WERI-Rb-1 (cell line): ENCODE measurements at regions not wholly inside any gene's neighbourhood (a gene's known extent, or its start where the extent isn't known, plus 50 kb on each side); places are given as distances from the start of the nearest gene placed in this dataset.

Experiments used
- DNase-seq: peaks from one replicate; pipeline ENCODE4 v3.0.0-alpha.2; 2020
- H3K27ac ChIP-seq: fragments of 250-450 bp; sonication (Bioruptor Pico); 2 replicates; pipeline ENCODE4 v1.5.1; 2020; ENCODE audit warnings: mild to moderate bottlenecking, moderate library complexity
- H3K27me3 ChIP-seq: fragments of 250-450 bp; sonication (Bioruptor Pico); 2 replicates; pipeline ENCODE4 v1.5.1; 2021; ENCODE audit warnings: mild to moderate bottlenecking, low read depth, moderate library complexity; ENCODE audit not compliant: insufficient read depth, severe bottlenecking
- H3K36me3 ChIP-seq: fragments of 250-450 bp; sonication (Bioruptor Pico); 2 replicates; pipeline ENCODE4 v1.5.1; 2020; ENCODE audit warnings: mild to moderate bottlenecking, moderate library complexity
- H3K4me3 ChIP-seq: 2 replicates; pipeline ENCODE4 v1.5.1; 2011; ENCODE audit warnings: low read depth, mild to moderate bottlenecking, control low read depth, low read length
- H3K9me3 ChIP-seq: fragments of 250-450 bp; sonication (Bioruptor Pico); 2 replicates; pipeline ENCODE4 v1.5.1; 2021; ENCODE audit warnings: mild to moderate bottlenecking, moderate library complexity; ENCODE audit not compliant: severe bottlenecking
- TF ChIP-seq, protein P1 (sequence below): IDR thresholded peaks from 2 replicates; pipeline ENCODE4 v1.5.1; 2011; ENCODE audit warnings: low read depth, mild to moderate bottlenecking, control low read depth, inconsistent platforms, low read length

DNA sequence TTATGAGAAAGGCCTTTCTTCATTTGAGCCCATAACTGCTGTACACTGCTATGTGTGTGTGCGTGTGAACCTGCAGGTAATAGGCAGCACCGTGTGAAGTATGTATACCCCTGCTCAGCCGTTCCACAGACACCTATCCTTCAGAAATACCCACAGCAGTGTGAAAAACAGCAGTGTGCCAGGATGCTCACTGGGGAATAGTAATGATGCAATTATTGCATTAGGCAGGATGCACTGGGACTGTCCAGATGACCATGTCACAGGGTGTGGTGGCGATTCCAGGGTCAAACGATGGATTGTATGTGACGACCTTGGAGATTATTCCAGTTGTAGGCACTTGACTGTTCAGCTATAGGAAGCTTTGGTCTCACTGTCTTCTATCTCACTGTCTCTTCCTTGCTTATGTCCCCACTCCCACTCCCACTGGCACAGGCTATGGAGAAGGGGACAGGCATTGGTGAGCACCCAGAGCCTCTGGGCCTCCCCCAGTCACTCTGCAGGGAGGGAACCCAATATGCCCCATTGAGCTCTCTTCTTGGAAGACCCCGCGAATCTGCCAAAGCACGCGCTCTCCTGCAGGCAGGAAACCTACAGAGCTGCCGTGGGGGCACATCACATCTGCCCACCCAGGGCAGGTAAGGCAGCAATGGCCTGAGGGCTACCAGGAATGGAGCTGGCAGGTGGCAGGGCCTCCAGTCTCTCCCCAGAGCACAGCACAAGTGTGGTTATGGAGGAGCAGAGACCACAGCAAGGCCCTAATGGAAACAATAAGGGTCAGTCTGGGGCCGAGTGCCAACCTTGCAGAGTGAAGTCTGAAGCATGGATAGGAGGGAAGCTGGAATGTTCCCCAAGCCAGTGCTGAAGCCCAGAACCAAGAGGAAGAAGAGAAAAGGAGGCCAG, 518.9 kb upstream of the RAB6C start:
- no peak for DNase-seq
- TF ChIP-seq, protein P1, sequence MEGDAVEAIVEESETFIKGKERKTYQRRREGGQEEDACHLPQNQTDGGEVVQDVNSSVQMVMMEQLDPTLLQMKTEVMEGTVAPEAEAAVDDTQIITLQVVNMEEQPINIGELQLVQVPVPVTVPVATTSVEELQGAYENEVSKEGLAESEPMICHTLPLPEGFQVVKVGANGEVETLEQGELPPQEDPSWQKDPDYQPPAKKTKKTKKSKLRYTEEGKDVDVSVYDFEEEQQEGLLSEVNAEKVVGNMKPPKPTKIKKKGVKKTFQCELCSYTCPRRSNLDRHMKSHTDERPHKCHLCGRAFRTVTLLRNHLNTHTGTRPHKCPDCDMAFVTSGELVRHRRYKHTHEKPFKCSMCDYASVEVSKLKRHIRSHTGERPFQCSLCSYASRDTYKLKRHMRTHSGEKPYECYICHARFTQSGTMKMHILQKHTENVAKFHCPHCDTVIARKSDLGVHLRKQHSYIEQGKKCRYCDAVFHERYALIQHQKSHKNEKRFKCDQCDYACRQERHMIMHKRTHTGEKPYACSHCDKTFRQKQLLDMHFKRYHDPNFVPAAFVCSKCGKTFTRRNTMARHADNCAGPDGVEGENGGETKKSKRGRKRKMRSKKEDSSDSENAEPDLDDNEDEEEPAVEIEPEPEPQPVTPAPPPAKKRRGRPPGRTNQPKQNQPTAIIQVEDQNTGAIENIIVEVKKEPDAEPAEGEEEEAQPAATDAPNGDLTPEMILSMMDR, result no peak
- H3K36me3 ChIP-seq, result no peaks in the 10 kb centered on the region

DNA sequence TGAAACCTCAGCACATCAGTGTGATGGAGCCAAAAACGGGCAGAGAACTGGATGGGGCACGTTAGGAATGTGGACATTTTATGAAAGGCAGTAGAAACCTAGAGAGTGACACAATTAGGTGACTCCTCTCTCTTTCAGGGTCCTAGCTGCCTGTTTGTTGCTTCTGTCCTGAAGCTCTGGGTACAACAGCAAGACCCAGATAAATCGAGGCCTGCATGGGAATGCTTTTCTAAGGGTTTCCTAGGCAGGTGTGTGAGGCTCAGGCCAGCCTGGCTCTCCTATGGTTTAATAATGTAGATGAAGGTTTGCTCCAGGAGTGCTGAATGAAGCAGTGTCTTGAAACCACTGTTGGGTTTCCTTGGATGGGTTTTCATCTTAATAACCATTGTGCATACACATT, 517.1 kb upstream of the RAB6C start:
- TF ChIP-seq, protein P1, result no peak
- H3K27ac ChIP-seq, result no peak overlapping the region
- DNase-seq, result no peak
- H3K9me3 ChIP-seq, result no peaks in the 10 kb centered on the region
- H3K4me3 ChIP-seq, result no peak overlapping the region
- H3K36me3 ChIP-seq, result no peaks in the 10 kb centered on the region
- no peaks in the 10 kb centered on the region for H3K27me3 ChIP-seq

More for the DNA sequence above, 518.9 kb upstream of the RAB6C start:
- H3K4me3 ChIP-seq, result no peak overlapping the region
- H3K9me3 ChIP-seq, result no peaks in the 10 kb centered on the region
- H3K27ac ChIP-seq, result no peak overlapping the region
- no peaks in the 10 kb centered on the region for H3K27me3 ChIP-seq

DNA sequence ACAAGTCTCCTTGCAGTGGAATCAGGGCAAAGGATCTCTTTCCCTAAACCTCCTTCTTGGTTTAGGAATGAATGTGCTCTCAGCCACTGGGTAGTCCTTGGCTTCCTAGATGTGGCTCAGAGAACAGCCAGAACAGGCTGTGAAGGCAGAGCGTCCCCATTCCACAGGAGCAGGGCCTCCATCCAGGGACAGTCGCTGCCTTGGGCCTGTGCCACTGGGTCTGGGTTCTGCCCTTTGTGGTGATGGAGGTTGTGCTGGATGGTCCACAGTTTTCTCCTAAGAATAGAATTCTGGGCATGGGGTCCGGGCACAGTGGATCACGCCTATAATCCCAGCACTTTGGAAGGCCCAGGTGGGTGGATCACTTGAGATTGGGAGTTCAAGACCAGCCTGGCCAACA, 516.5 kb upstream of the RAB6C start:
- TF ChIP-seq, protein P1, result no peak
- Histone ChIP-seq H3K9me3 (no peaks in the 10 kb centered on the region), H3K27ac (no peak overlapping the region), H3K4me3 (no peak overlapping the region), H3K27me3 (no peaks in the 10 kb centered on the region), H3K36me3 (no peaks in the 10 kb centered on the region)
- DNase-seq, result no peak

DNA sequence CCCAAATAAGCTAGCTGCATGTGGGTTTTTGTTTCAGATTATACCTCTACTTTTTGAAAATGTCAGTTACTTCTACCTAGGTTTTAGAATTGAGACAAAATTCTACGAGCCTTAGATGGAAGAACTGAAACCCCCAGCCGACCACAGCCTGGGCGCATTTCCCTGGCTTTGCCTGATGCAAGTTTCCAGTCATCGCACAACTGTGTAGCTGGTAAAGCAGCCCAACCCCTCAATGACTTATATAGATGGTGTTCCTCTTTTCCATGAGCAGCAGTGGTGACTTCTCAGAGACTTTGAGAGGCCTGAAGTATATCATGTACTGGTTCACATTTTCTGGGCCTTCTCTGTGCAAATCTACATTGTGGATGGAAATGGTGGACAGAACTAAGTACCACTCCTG, 515.4 kb upstream of the RAB6C start:
- no peak overlapping the region for H3K4me3 ChIP-seq
- H3K36me3 ChIP-seq, result no peaks in the 10 kb centered on the region
- TF ChIP-seq, protein P1, result no peak
- H3K27me3 ChIP-seq, result no peaks in the 10 kb centered on the region
- H3K9me3 ChIP-seq, result no peaks in the 10 kb centered on the region
- H3K27ac ChIP-seq, result no peak overlapping the region
- DNase-seq, result no peak

DNA sequence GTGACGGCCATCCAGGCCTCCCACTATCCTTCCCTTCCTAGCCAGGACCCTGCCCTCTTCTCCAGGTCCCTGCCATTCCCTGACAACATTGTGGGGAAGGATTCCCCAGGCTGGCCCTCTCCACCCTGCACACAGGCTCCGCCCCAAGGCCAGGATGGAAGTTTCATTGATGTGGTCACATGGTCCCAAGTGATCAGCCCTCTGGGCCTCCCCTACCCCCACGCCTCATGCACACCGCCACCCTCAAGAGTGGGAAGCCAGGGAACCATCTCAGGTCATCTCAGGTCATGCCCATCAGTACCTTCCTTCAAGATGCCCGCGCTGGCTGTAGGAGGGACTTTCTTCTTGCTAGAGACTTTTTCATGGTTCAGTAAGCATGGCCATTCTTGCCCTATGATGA, 514.8 kb upstream of the RAB6C start:
- no peak for DNase-seq
- H3K36me3 ChIP-seq, result no peaks in the 10 kb centered on the region
- H3K4me3 ChIP-seq, result no peak overlapping the region
- no peak overlapping the region for H3K27ac ChIP-seq
- H3K9me3 ChIP-seq, result no peaks in the 10 kb centered on the region
- no peaks in the 10 kb centered on the region for H3K27me3 ChIP-seq
- TF ChIP-seq, protein P1, result no peak
